Adrenal gland (tissue), 5 donors: ENCODE measurements at regions not wholly inside any gene's neighbourhood (a gene's known extent, or its start where the extent isn't known, plus 50 kb on each side); places are given as distances from the start of the nearest gene placed in this dataset.

Source experiments
- POLR2A ChIP-seq, 2 donors: fragments of 450-650 bp; IDR thresholded peaks; one replicate each; pipeline ENCODE4 v1.6.1; 2017; ENCODE audit warnings: antibody characterized with exemption in 2 of 2, mild to moderate bottlenecking in 2 of 2, moderate library complexity in 1 of 2
- TF ChIP-seq, protein P1 (sequence below), 6 experiments: fragments of 450-650 bp in 4 of 6; fragments of 200-600 bp in 2 of 6; sonication (generic) in 1 of 6; IDR thresholded peaks; 1 replicate in 5 of 6; 2 replicates in 1 of 6; pipeline versions ENCODE4 v1.5.1 to v1.8.0; 2016 to 2021; ENCODE audit warnings: antibody characterized with exemption in 6 of 6, mild to moderate bottlenecking in 2 of 6, moderate library complexity in 1 of 6
- donor health status: DM: no; HTN: no; CAD: no.

DNA sequence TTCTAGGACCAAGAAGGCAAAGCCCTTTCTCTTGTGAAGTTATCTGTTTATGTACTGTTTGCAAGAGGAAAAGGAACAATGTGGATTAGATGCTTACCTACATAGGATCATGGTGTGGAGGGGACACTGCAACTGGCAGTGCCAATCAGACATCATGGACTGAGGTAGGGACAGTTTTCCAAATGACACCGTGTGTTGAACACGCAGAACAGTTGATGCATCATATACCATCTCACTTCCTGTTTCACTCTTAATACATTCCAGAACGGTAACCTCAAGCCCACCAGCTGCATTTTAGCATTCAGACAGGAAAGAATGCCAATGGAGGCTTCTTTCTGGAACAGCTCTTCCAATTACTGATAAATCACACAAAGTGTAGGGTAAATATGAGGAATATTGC is 397.7 kb upstream of the LMCD1 start:
- TF ChIP-seq, protein P1, sequence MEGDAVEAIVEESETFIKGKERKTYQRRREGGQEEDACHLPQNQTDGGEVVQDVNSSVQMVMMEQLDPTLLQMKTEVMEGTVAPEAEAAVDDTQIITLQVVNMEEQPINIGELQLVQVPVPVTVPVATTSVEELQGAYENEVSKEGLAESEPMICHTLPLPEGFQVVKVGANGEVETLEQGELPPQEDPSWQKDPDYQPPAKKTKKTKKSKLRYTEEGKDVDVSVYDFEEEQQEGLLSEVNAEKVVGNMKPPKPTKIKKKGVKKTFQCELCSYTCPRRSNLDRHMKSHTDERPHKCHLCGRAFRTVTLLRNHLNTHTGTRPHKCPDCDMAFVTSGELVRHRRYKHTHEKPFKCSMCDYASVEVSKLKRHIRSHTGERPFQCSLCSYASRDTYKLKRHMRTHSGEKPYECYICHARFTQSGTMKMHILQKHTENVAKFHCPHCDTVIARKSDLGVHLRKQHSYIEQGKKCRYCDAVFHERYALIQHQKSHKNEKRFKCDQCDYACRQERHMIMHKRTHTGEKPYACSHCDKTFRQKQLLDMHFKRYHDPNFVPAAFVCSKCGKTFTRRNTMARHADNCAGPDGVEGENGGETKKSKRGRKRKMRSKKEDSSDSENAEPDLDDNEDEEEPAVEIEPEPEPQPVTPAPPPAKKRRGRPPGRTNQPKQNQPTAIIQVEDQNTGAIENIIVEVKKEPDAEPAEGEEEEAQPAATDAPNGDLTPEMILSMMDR (IDR thresholded peaks at IDR 0.05): no peak
- TF ChIP-seq POLR2A (IDR thresholded peaks at IDR 0.05): no peak
